Mesodermal cell (in vitro differentiated cells): ENCODE measurements at regions not wholly inside any gene's neighbourhood (a gene's known extent, or its start where the extent isn't known, plus 50 kb on each side); places are given as distances from the start of the nearest gene placed in this dataset.
"Not testable (repeated sequence)": the region's sequence is repeated elsewhere in the genome, so short reads cannot be mapped to it uniquely, and the experiment has no call there.

Experiments used
- H3K27ac ChIP-seq: 2 replicates; pipeline ENCODE4 v1.7.0; 2013; ENCODE audit warnings: mild to moderate bottlenecking, low read depth, low read length, moderate library complexity; ENCODE audit not compliant: severe bottlenecking
- H3K36me3 ChIP-seq: 2 replicates; pipeline ENCODE4 v1.7.1; 2013; ENCODE audit warnings: mild to moderate bottlenecking, low read length, moderate library complexity; ENCODE audit not compliant: control insufficient read depth, insufficient read depth
- H3K4me1 ChIP-seq: one replicate; pipeline ENCODE4 v1.7.1; 2013; ENCODE audit warnings: mild to moderate bottlenecking, low read length; ENCODE audit not compliant: insufficient read depth, control insufficient read depth, poor library complexity, severe bottlenecking
- H3K4me3 ChIP-seq: 2 replicates; pipeline ENCODE4 v1.7.0; 2013; ENCODE audit warnings: low read length, control low read depth, mild to moderate bottlenecking; ENCODE audit not compliant: insufficient read depth, poor library complexity, severe bottlenecking; ENCODE audit errors: extremely low read depth
- H3K9me3 ChIP-seq: 2 replicates; pipeline ENCODE4 v1.7.1; 2013; ENCODE audit warnings: mild to moderate bottlenecking, low read length, moderate library complexity; ENCODE audit not compliant: control insufficient read depth
- WGBS, 2 experiments: methylation state at CpG; one replicate each; pipeline ENCODE4 v1.1.5; 2013; ENCODE audit warnings: missing lambda C conversion rate in 2 of 2; ENCODE audit not compliant: insufficient coverage in 2 of 2; 5-methylcytosine and 5-hydroxymethylcytosine counted together

- H3K4me3 ChIP-seq = no peak overlapping the region
- H3K36me3 ChIP-seq = no peaks in the 10 kb centered on the region
- peaks cover 6% of the 10 kb centered on the region for H3K9me3 ChIP-seq
- H3K27ac ChIP-seq = no peak overlapping the region
- H3K4me1 ChIP-seq = no peaks in the 10 kb centered on the region
- WGBS, 2 experiments = 87% methylated on average over 3 of the region's 5 CpGs; no CpG with 5 or more reads in 1 of the 2 experiments
Measured at GRCh38 chr20:56899506-56899905, 270.4 kb downstream of the TFAP2C start.

- H3K36me3 ChIP-seq = no peaks in the 10 kb centered on the region
- no peak overlapping the region for H3K27ac ChIP-seq
- WGBS, 2 experiments = 76 to 93% methylated on average over 8 to 9 of the region's 9 CpGs
- H3K4me3 ChIP-seq = no peak overlapping the region
- peaks cover 6% of the 10 kb centered on the region for H3K9me3 ChIP-seq
- no peaks in the 10 kb centered on the region for H3K4me1 ChIP-seq
Measured at GRCh38 chr20:56900252-56900651, 271.1 kb downstream of the TFAP2C start.

- peaks cover 6% of the 10 kb centered on the region for H3K9me3 ChIP-seq
- no peak overlapping the region for H3K4me3 ChIP-seq
- no CpG with 5 or more reads among the region's 1 CpG for WGBS, 2 experiments
- no peaks in the 10 kb centered on the region for H3K4me1 ChIP-seq
- no peak overlapping the region for H3K27ac ChIP-seq
- H3K36me3 ChIP-seq = no peaks in the 10 kb centered on the region
Measured at GRCh38 chr20:56903421-56903820, 274.3 kb downstream of the TFAP2C start.

- Histone ChIP-seq H3K27ac (no peak overlapping the region), H3K9me3 (peaks cover 6% of the 10 kb centered on the region), H3K4me3 (no peak overlapping the region), H3K36me3 (no peaks in the 10 kb centered on the region), H3K4me1 (no peaks in the 10 kb centered on the region)
- 93 to 96% methylated on average over 4 of the region's 4 CpGs for WGBS, 2 experiments
Measured at GRCh38 chr20:56903858-56904257, 274.8 kb downstream of the TFAP2C start.

GRCh38 chr20:56909918-56910714 is 281.0 kb downstream of the TFAP2C start:
- Histone ChIP-seq H3K4me3 (no peak overlapping the region), H3K36me3 (no peaks in the 10 kb centered on the region), H3K9me3 (no peaks in the 10 kb centered on the region), H3K27ac (no peak overlapping the region), H3K4me1 (no peaks in the 10 kb centered on the region)
- 84 to 88% methylated on average over 5 of the region's 16 CpGs for WGBS, 2 experiments

- H3K4me1 ChIP-seq = no peaks in the 10 kb centered on the region
- WGBS, 2 experiments = 89 to 92% methylated on average over 16 to 17 of the region's 18 CpGs
- H3K4me3 ChIP-seq = no peak overlapping the region
- H3K9me3 ChIP-seq = no peaks in the 10 kb centered on the region
- H3K27ac ChIP-seq = no peak overlapping the region
- H3K36me3 ChIP-seq = no peaks in the 10 kb centered on the region
Measured at GRCh38 chr20:56911946-56912345, 282.8 kb downstream of the TFAP2C start.

GRCh38 chr20:56914532-56914931 is 285.4 kb downstream of the TFAP2C start:
- no peak overlapping the region for H3K27ac ChIP-seq
- WGBS, 2 experiments = 83 to 92% methylated on average over 4 to 5 of the region's 5 CpGs
- H3K4me3 ChIP-seq = no peak overlapping the region
- no peaks in the 10 kb centered on the region for H3K4me1 ChIP-seq
- no peaks in the 10 kb centered on the region for H3K36me3 ChIP-seq
- H3K9me3 ChIP-seq = no peaks in the 10 kb centered on the region

GRCh38 chr20:56916345-56916622 is 287.2 kb downstream of the TFAP2C start:
- 91 to 92% methylated on average over 9 to 10 of the region's 10 CpGs for WGBS, 2 experiments
- Histone ChIP-seq H3K4me3 (no peak overlapping the region), H3K4me1 (no peaks in the 10 kb centered on the region), H3K27ac (no peak overlapping the region), H3K9me3 (no peaks in the 10 kb centered on the region), H3K36me3 (no peaks in the 10 kb centered on the region)

- not testable (repeated sequence) for H3K27ac ChIP-seq, H3K36me3 ChIP-seq, H3K9me3 ChIP-seq, H3K4me1 ChIP-seq, H3K4me3 ChIP-seq
- WGBS, 2 experiments = 60 to 86% methylated on average over 1 of the region's 4 CpGs
Measured at GRCh38 chr20:56920041-56920440, 290.9 kb downstream of the TFAP2C start.

GRCh38 chr20:56922497-56922896 is 293.4 kb downstream of the TFAP2C start:
- 87 to 90% methylated on average over 6 to 7 of the region's 9 CpGs for whole genome bisulfite sequencing, 2 experiments
- Histone ChIP-seq H3K36me3 (no peaks in the 10 kb centered on the region), H3K4me1 (peaks cover 4% of the 10 kb centered on the region), H3K9me3 (no peaks in the 10 kb centered on the region), H3K4me3 (no peak overlapping the region), H3K27ac (no peak overlapping the region)

GRCh38 chr20:56924292-56925081 is 295.4 kb downstream of the TFAP2C start:
- peak overlapping the region; percentile 41 for H3K27ac ChIP-seq
- 4 to 6% methylated on average over 24 to 26 of the region's 34 CpGs for WGBS, 2 experiments
- no peaks in the 10 kb centered on the region for H3K36me3 ChIP-seq
- H3K4me1 ChIP-seq = peaks cover 9% of the 10 kb centered on the region
- no peaks in the 10 kb centered on the region for H3K9me3 ChIP-seq
- H3K4me3 ChIP-seq = peak overlapping the region; percentile 40
